ENCODE measurements at regions not wholly inside any gene's neighbourhood (a gene's known extent, or its start where the extent isn't known, plus 50 kb on each side); places are given as distances from the start of the nearest gene placed in this dataset.

- TF ChIP-seq, protein P1, sequence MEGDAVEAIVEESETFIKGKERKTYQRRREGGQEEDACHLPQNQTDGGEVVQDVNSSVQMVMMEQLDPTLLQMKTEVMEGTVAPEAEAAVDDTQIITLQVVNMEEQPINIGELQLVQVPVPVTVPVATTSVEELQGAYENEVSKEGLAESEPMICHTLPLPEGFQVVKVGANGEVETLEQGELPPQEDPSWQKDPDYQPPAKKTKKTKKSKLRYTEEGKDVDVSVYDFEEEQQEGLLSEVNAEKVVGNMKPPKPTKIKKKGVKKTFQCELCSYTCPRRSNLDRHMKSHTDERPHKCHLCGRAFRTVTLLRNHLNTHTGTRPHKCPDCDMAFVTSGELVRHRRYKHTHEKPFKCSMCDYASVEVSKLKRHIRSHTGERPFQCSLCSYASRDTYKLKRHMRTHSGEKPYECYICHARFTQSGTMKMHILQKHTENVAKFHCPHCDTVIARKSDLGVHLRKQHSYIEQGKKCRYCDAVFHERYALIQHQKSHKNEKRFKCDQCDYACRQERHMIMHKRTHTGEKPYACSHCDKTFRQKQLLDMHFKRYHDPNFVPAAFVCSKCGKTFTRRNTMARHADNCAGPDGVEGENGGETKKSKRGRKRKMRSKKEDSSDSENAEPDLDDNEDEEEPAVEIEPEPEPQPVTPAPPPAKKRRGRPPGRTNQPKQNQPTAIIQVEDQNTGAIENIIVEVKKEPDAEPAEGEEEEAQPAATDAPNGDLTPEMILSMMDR (IDR thresholded peaks at IDR 0.05; ENCODE audit: partially characterized antibody, unreplicated experiment), result no peak
- H3K9me3 Mint-ChIP-seq (ENCODE audit: unreplicated experiment), result peaks cover 9% of the 10 kb centered on the region
- H3K4me3 Mint-ChIP-seq (ENCODE audit: unreplicated experiment), result no peak overlapping the region
- H3K27ac Mint-ChIP-seq (ENCODE audit: unreplicated experiment), result no peak overlapping the region
- no peak for DNase-seq
- peaks cover 11% of the 10 kb centered on the region for H3K27me3 Mint-ChIP-seq (ENCODE audit: unreplicated experiment)
- H3K36me3 Mint-ChIP-seq (ENCODE audit: unreplicated experiment), result no peaks in the 10 kb centered on the region
- peaks cover 5% of the 10 kb centered on the region for H3K4me1 Mint-ChIP-seq (ENCODE audit: low read depth, unreplicated experiment)
Observed at GRCh38 chr4:1558205-1558604, 125.9 kb downstream of the FAM53A start.

- Mint-ChIP-seq H3K27me3 (ENCODE audit: unreplicated experiment) (peaks cover 10% of the 10 kb centered on the region), H3K27ac (ENCODE audit: unreplicated experiment) (no peak overlapping the region), H3K36me3 (ENCODE audit: unreplicated experiment) (no peaks in the 10 kb centered on the region), H3K4me1 (ENCODE audit: low read depth, unreplicated experiment) (peaks cover 5% of the 10 kb centered on the region), H3K9me3 (ENCODE audit: unreplicated experiment) (peaks cover 9% of the 10 kb centered on the region), H3K4me3 (ENCODE audit: unreplicated experiment) (no peak overlapping the region)
- DNase-seq, result no peak
- TF ChIP-seq, protein P1 (IDR thresholded peaks at IDR 0.05; ENCODE audit: partially characterized antibody, unreplicated experiment), result no peak
Observed at GRCh38 chr4:1557221-1557597, 126.9 kb downstream of the FAM53A start.

DNA sequence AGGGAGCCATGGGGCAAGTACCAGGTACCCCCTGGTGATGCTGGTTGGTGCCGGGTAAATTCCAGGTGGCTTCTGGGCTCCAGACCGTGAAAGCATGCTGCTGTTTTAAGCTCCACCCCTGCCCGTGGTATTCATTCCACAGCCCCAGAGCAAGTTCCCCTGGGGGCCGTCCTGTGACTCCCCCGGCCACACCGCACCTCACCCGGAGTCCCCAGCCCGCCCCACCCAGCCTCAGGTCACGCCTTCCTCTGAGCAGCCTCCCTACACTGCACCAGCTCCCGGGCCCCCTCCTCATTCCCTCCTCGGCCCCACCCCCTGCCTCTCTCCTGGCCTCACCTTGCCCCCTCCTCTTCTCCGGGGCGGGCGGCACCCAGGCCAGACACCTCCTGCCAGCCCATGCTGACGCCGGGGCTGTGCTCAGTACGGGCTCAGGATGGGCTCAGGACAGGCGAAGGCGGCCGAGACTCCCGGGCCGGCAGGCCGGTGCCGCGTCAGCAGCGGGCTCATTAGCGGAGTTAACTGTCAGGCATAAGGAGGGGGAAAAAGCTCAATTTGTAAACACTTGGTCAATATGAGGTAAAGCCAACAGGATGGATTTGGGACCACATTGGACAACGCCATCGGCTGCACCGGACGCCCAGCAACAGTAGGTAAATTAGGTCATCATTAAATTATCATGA lies 127.4 kb downstream of the FAM53A start:
- Mint-ChIP-seq H3K27me3 (ENCODE audit: unreplicated experiment) (peaks cover 8% of the 10 kb centered on the region), H3K9me3 (ENCODE audit: unreplicated experiment) (peaks cover 9% of the 10 kb centered on the region), H3K4me1 (ENCODE audit: low read depth, unreplicated experiment) (peaks cover 5% of the 10 kb centered on the region), H3K36me3 (ENCODE audit: unreplicated experiment) (no peaks in the 10 kb centered on the region), H3K27ac (ENCODE audit: unreplicated experiment) (no peak overlapping the region), H3K4me3 (ENCODE audit: unreplicated experiment) (no peak overlapping the region)
- TF ChIP-seq, protein P1 (IDR thresholded peaks at IDR 0.05; ENCODE audit: partially characterized antibody, unreplicated experiment), result no peak
- DNase-seq, result no peak

GRCh38 chr4:1554876-1555265 lies 129.2 kb downstream of the FAM53A start:
- Mint-ChIP-seq H3K4me3 (ENCODE audit: unreplicated experiment) (no peak overlapping the region), H3K27me3 (ENCODE audit: unreplicated experiment) (peaks cover 8% of the 10 kb centered on the region), H3K9me3 (ENCODE audit: unreplicated experiment) (peaks cover 9% of the 10 kb centered on the region), H3K27ac (ENCODE audit: unreplicated experiment) (no peak overlapping the region), H3K36me3 (ENCODE audit: unreplicated experiment) (no peaks in the 10 kb centered on the region), H3K4me1 (ENCODE audit: low read depth, unreplicated experiment) (peaks cover 6% of the 10 kb centered on the region)
- TF ChIP-seq, protein P1 (IDR thresholded peaks at IDR 0.05; ENCODE audit: partially characterized antibody, unreplicated experiment), result no peak
- no peak for DNase-seq

- Mint-ChIP-seq H3K27ac (ENCODE audit: unreplicated experiment) (no peak overlapping the region), H3K36me3 (ENCODE audit: unreplicated experiment) (no peaks in the 10 kb centered on the region), H3K27me3 (ENCODE audit: unreplicated experiment) (peaks cover 8% of the 10 kb centered on the region), H3K4me3 (ENCODE audit: unreplicated experiment) (no peak overlapping the region), H3K9me3 (ENCODE audit: unreplicated experiment) (peaks cover 8% of the 10 kb centered on the region), H3K4me1 (ENCODE audit: low read depth, unreplicated experiment) (peaks cover 6% of the 10 kb centered on the region)
- TF ChIP-seq, protein P1 (IDR thresholded peaks at IDR 0.05; ENCODE audit: partially characterized antibody, unreplicated experiment), result no peak
- no peak for DNase-seq
Observed at GRCh38 chr4:1554246-1554875, 129.8 kb downstream of the FAM53A start.
